22Rv1 (cell line): ENCODE measurements at regions not wholly inside any gene's neighbourhood (a gene's known extent, or its start where the extent isn't known, plus 50 kb on each side); places are given as distances from the start of the nearest gene placed in this dataset.

Experiments
- ZFX ChIP-seq: fragments of 450-650 bp; IDR thresholded peaks from 2 replicates; pipeline ENCODE4 v1.6.1; 2017; ENCODE audit warnings: antibody characterized with exemption, borderline replicate concordance
- TF ChIP-seq, protein P1 (sequence below): fragments of 450-650 bp; IDR thresholded peaks from 2 replicates; pipeline ENCODE4 v1.5.1; 2017; ENCODE audit warnings: mild to moderate bottlenecking

DNA sequence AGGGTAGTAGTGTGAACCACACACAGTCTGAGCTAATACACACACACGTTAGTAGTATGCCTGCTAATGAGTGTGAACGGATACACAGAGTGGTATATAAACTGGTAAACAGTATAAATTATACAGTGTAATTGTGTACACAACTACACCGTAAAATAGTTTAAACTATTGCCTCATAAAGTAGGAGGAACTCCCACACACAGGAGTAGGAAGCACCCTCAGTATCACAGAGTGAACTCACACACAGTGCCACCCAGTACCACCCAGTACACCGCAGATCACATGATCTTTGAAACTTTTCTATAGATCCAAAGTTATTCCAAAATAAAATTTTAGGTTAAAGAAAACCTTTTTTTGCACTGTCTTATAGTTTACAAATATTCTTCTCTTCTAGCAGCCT is 275.1 kb downstream of the ADGRA3 start:
- TF ChIP-seq, protein P1, sequence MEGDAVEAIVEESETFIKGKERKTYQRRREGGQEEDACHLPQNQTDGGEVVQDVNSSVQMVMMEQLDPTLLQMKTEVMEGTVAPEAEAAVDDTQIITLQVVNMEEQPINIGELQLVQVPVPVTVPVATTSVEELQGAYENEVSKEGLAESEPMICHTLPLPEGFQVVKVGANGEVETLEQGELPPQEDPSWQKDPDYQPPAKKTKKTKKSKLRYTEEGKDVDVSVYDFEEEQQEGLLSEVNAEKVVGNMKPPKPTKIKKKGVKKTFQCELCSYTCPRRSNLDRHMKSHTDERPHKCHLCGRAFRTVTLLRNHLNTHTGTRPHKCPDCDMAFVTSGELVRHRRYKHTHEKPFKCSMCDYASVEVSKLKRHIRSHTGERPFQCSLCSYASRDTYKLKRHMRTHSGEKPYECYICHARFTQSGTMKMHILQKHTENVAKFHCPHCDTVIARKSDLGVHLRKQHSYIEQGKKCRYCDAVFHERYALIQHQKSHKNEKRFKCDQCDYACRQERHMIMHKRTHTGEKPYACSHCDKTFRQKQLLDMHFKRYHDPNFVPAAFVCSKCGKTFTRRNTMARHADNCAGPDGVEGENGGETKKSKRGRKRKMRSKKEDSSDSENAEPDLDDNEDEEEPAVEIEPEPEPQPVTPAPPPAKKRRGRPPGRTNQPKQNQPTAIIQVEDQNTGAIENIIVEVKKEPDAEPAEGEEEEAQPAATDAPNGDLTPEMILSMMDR: no peak
- TF ChIP-seq ZFX: no peak
